CD4-positive, CD25-positive, alpha-beta regulatory T cell (primary cell): ENCODE measurements at regions not wholly inside any gene's neighbourhood (a gene's known extent, or its start where the extent isn't known, plus 50 kb on each side); places are given as distances from the start of the nearest gene placed in this dataset.

Experiments
- ATAC-seq, 2 donors: fragments of 150-1000 bp; cut with Tn5 transposase; one replicate each; pipeline ENCODE4 v1.10.0; 2021; ENCODE audit warnings: low read depth in 2 of 2, moderate number of reproducible peaks in 2 of 2, moderate library complexity in 1 of 2
- DNase-seq, 3 donors: peaks; one replicate each; pipeline versions ENCODE4 v3.0.0 to v3.0.0-alpha.2; 2012 to 2022; ENCODE audit warnings: mixed read lengths in 1 of 3
- H3K27ac ChIP-seq: one replicate; pipeline ENCODE4 v1.7.0; 2013; ENCODE audit warnings: mild to moderate bottlenecking, low read length; ENCODE audit not compliant: insufficient read depth, poor library complexity, severe bottlenecking
- H3K27me3 ChIP-seq: one replicate; pipeline ENCODE4 v1.7.0; 2013; ENCODE audit warnings: low read length; ENCODE audit not compliant: control insufficient read depth, insufficient read depth
- H3K36me3 ChIP-seq: one replicate; pipeline ENCODE4 v1.7.0; 2013; ENCODE audit warnings: mild to moderate bottlenecking, low read length, moderate library complexity; ENCODE audit not compliant: control insufficient read depth, insufficient read depth
- H3K4me1 ChIP-seq: 2 replicates; pipeline ENCODE4 v1.7.0; 2013; ENCODE audit warnings: mild to moderate bottlenecking, low read length; ENCODE audit not compliant: insufficient read depth, control insufficient read depth, poor library complexity, severe bottlenecking
- H3K4me3 ChIP-seq: one replicate; pipeline ENCODE4 v1.7.0; 2013; ENCODE audit warnings: low read depth, mild to moderate bottlenecking, low read length, moderate library complexity
- H3K9me3 ChIP-seq, 2 experiments: 1 replicate in 1 of 2; 2 replicates in 1 of 2; pipeline ENCODE4 v1.7.0; 2013; ENCODE audit warnings: low read length in 2 of 2, mild to moderate bottlenecking in 1 of 2, moderate library complexity in 1 of 2; ENCODE audit not compliant: control insufficient read depth in 2 of 2
- H3K27ac Mint-ChIP-seq, 3 donors: one replicate each; pipeline ENCODE4 v1.8.0; 2020 to 2022; ENCODE audit warnings: mild to moderate bottlenecking in 3 of 3, mixed read lengths in 3 of 3, moderate library complexity in 2 of 3
- H3K27me3 Mint-ChIP-seq: one replicate; pipeline ENCODE4 v1.8.0; 2022; ENCODE audit warnings: mild to moderate bottlenecking, mixed read lengths
- H3K36me3 Mint-ChIP-seq: one replicate; pipeline ENCODE4 v1.8.0; 2020; ENCODE audit warnings: mixed read lengths
- H3K4me1 Mint-ChIP-seq, 4 donors: one replicate each; pipeline ENCODE4 v1.8.0; 2020 to 2022; ENCODE audit warnings: mixed read lengths in 4 of 4, mild to moderate bottlenecking in 1 of 4
- H3K4me3 Mint-ChIP-seq, 4 donors: one replicate each; pipeline ENCODE4 v1.8.0; 2020 to 2022; ENCODE audit warnings: mild to moderate bottlenecking in 4 of 4, mixed read lengths in 4 of 4, moderate library complexity in 3 of 4
- H3K9me3 Mint-ChIP-seq, 7 donors: one replicate each; pipeline ENCODE4 v1.8.0; 2020 to 2022; ENCODE audit warnings: mixed read lengths in 7 of 7, mild to moderate bottlenecking in 3 of 7, moderate library complexity in 2 of 7

DNA sequence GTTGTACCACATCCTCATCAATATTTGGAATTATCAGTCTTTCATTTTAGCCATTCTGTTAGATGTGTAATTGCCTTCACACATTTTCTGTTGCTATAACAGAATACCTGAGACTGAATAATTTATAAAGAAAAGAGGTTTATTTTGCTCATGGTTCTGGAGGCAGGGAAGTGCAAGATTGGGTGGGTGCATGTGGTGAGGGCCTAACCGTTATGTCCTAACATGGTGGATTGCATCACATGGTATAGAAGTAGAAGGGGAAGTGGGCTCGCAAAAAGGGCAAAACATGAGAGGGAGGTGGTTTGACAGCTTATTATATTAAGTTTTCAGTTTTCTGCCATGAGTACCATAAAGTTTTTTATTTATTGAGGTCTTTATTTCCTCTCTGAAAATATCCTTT lies 452.0 kb downstream of the ARL4A start:
- Mint-ChIP-seq H3K27ac (no peak overlapping the region), H3K4me1 (no peaks in the 10 kb centered on the region), H3K9me3 (peaks cover 0 to 6% (median 0%) of the 10 kb centered on the region in 7 donors), H3K36me3 (no peaks in the 10 kb centered on the region), H3K4me3 (no peak overlapping the region), H3K27me3 (no peaks in the 10 kb centered on the region)
- no peaks in the 10 kb centered on the region for H3K27me3 ChIP-seq
- no peaks in the 10 kb centered on the region for H3K36me3 ChIP-seq
- no peak overlapping the region for H3K27ac ChIP-seq
- H3K9me3 ChIP-seq = no peaks in the 10 kb centered on the region
- no peaks in the 10 kb centered on the region for H3K4me1 ChIP-seq
- no peak for DNase-seq
- no peak for ATAC-seq
- no peak overlapping the region for H3K4me3 ChIP-seq

- no peaks in the 10 kb centered on the region for H3K36me3 Mint-ChIP-seq
- H3K4me1 ChIP-seq = no peaks in the 10 kb centered on the region
- peaks cover 0 to 2% (median 0%) of the 10 kb centered on the region in 7 donors for H3K9me3 Mint-ChIP-seq
- no peak overlapping the region for H3K27ac ChIP-seq
- no peaks in the 10 kb centered on the region for H3K27me3 Mint-ChIP-seq
- no peak overlapping the region for H3K4me3 ChIP-seq
- no peak overlapping the region for H3K4me3 Mint-ChIP-seq
- no peak overlapping the region for H3K27ac Mint-ChIP-seq
- DNase-seq = no peak
- no peaks in the 10 kb centered on the region for H3K36me3 ChIP-seq
- H3K27me3 ChIP-seq = no peaks in the 10 kb centered on the region
- no peaks in the 10 kb centered on the region for H3K9me3 ChIP-seq
- no peak for ATAC-seq
- H3K4me1 Mint-ChIP-seq = no peaks in the 10 kb centered on the region
Observed at GRCh38 chr7:13144673-13145072, 457.2 kb downstream of the ARL4A start.

GRCh38 chr7:13148548-13148947 lies 461.1 kb downstream of the ARL4A start:
- no peak overlapping the region for H3K27ac Mint-ChIP-seq
- no peaks in the 10 kb centered on the region for H3K9me3 Mint-ChIP-seq
- H3K9me3 ChIP-seq = no peaks in the 10 kb centered on the region
- DNase-seq (no peak), ATAC-seq (no peak)
- H3K36me3 Mint-ChIP-seq = no peaks in the 10 kb centered on the region
- H3K36me3 ChIP-seq = no peaks in the 10 kb centered on the region
- H3K4me3 ChIP-seq = no peak overlapping the region
- no peaks in the 10 kb centered on the region for H3K27me3 ChIP-seq
- no peak overlapping the region for H3K27ac ChIP-seq
- no peaks in the 10 kb centered on the region for H3K4me1 ChIP-seq
- H3K27me3 Mint-ChIP-seq = no peaks in the 10 kb centered on the region
- no peak overlapping the region for H3K4me3 Mint-ChIP-seq
- H3K4me1 Mint-ChIP-seq = peaks cover 0 to 2% (median 0%) of the 10 kb centered on the region in 4 donors

GRCh38 chr7:13151978-13152377 lies 464.5 kb downstream of the ARL4A start:
- H3K36me3 Mint-ChIP-seq = no peaks in the 10 kb centered on the region

GRCh38 chr7:13152755-13153154 lies 465.3 kb downstream of the ARL4A start:
- Histone ChIP-seq H3K27me3 (no peaks in the 10 kb centered on the region), H3K9me3 (no peaks in the 10 kb centered on the region), H3K36me3 (no peaks in the 10 kb centered on the region), H3K27ac (no peak overlapping the region), H3K4me3 (no peak overlapping the region), H3K4me1 (no peaks in the 10 kb centered on the region)
- no peak for DNase-seq
- Mint-ChIP-seq H3K9me3 (no peaks in the 10 kb centered on the region), H3K27me3 (no peaks in the 10 kb centered on the region), H3K36me3 (no peaks in the 10 kb centered on the region), H3K4me3 (no peak overlapping the region), H3K27ac (no peak overlapping the region), H3K4me1 (peaks cover 0 to 2% (median 0%) of the 10 kb centered on the region in 4 donors)
- ATAC-seq = no peak

More at GRCh38 chr7:13151978-13152377, 464.5 kb downstream of the ARL4A start:
- Histone ChIP-seq H3K27ac (no peak overlapping the region), H3K9me3 (no peaks in the 10 kb centered on the region), H3K4me1 (no peaks in the 10 kb centered on the region), H3K36me3 (no peaks in the 10 kb centered on the region), H3K27me3 (no peaks in the 10 kb centered on the region), H3K4me3 (no peak overlapping the region)
- H3K27ac Mint-ChIP-seq = no peak overlapping the region
- ATAC-seq (no peak), DNase-seq (no peak)
- peaks cover 0 to 2% (median 0%) of the 10 kb centered on the region in 4 donors for H3K4me1 Mint-ChIP-seq
- H3K9me3 Mint-ChIP-seq = no peaks in the 10 kb centered on the region
- no peaks in the 10 kb centered on the region for H3K27me3 Mint-ChIP-seq
- H3K4me3 Mint-ChIP-seq = no peak overlapping the region

- Histone ChIP-seq H3K36me3 (no peaks in the 10 kb centered on the region), H3K27me3 (no peaks in the 10 kb centered on the region), H3K4me1 (no peaks in the 10 kb centered on the region), H3K9me3 (no peaks in the 10 kb centered on the region), H3K4me3 (no peak overlapping the region), H3K27ac (no peak overlapping the region)
- no peak overlapping the region for H3K27ac Mint-ChIP-seq
- no peak for ATAC-seq
- no peaks in the 10 kb centered on the region for H3K9me3 Mint-ChIP-seq
- no peak overlapping the region for H3K4me3 Mint-ChIP-seq
- no peak for DNase-seq
- no peaks in the 10 kb centered on the region for H3K27me3 Mint-ChIP-seq
- H3K4me1 Mint-ChIP-seq = peaks cover 0 to 2% (median 0%) of the 10 kb centered on the region in 4 donors
- no peaks in the 10 kb centered on the region for H3K36me3 Mint-ChIP-seq
Observed at GRCh38 chr7:13153266-13153665, 465.8 kb downstream of the ARL4A start.

DNA sequence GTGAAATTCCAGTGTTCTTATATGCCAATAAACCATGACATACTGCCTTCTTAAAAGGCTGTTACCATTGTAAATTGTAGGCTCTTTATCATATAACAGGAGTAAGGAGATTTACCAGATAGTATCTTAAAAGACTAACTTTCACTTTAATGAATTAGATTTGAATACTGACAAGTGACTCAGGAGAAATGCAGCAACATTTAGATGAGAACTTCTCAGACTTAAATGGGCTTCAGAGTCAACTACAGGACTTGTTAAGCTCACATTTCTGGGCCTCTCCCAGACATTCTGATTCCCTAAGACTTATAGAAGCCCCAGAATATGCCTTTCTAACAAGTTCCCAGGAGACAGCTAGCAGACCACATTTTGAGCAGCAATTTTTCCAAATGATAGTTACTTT lies 466.3 kb downstream of the ARL4A start:
- Histone ChIP-seq H3K9me3 (no peaks in the 10 kb centered on the region), H3K4me3 (no peak overlapping the region), H3K27ac (no peak overlapping the region), H3K27me3 (no peaks in the 10 kb centered on the region), H3K36me3 (no peaks in the 10 kb centered on the region), H3K4me1 (no peaks in the 10 kb centered on the region)
- Mint-ChIP-seq H3K9me3 (no peaks in the 10 kb centered on the region), H3K27me3 (no peaks in the 10 kb centered on the region), H3K27ac (no peak overlapping the region), H3K36me3 (no peaks in the 10 kb centered on the region), H3K4me1 (peaks cover 0 to 2% (median 0%) of the 10 kb centered on the region in 4 donors), H3K4me3 (no peak overlapping the region)
- no peak for DNase-seq
- no peak for ATAC-seq

GRCh38 chr7:13155188-13155587 lies 467.8 kb downstream of the ARL4A start:
- Mint-ChIP-seq H3K4me1 (peaks cover 0 to 2% (median 0%) of the 10 kb centered on the region in 4 donors), H3K27me3 (no peaks in the 10 kb centered on the region), H3K9me3 (no peaks in the 10 kb centered on the region), H3K27ac (no peak overlapping the region), H3K4me3 (no peak overlapping the region), H3K36me3 (no peaks in the 10 kb centered on the region)
- Histone ChIP-seq H3K4me1 (no peaks in the 10 kb centered on the region), H3K36me3 (no peaks in the 10 kb centered on the region), H3K27me3 (no peaks in the 10 kb centered on the region), H3K4me3 (no peak overlapping the region), H3K9me3 (no peaks in the 10 kb centered on the region), H3K27ac (no peak overlapping the region)
- DNase-seq (no peak), ATAC-seq (no peak)
